ENCODE measurements at regions not wholly inside any gene's neighbourhood (a gene's known extent, or its start where the extent isn't known, plus 50 kb on each side); places are given as distances from the start of the nearest gene placed in this dataset.

DNA sequence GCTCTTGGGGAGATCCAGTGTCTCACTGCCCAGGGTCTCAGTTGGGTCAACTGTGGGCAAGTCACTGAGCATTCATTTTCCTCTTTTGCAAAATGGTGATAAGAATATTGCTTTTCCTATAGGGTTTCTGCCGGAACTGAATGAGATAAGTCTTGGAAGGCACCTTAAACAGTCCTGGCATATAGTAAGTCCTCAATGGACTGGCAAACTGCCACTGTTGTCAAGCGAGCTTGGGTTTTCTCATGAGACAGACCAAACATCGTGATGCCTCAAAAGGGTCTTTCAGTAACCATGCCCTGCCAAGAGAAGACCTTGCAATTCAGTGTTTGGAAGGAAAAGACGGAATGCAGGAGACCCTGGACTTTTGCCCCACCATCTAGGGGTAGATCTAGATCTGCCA lies 251.5 kb downstream of the WDR11 start:
- H3K9me3 ChIP-seq: no peaks in the 10 kb centered on the region
- no peak for DNase-seq
- 73 to 76% methylated on average over 4 of the region's 4 CpGs for WGBS, 2 donors
- TF ChIP-seq, protein P1, sequence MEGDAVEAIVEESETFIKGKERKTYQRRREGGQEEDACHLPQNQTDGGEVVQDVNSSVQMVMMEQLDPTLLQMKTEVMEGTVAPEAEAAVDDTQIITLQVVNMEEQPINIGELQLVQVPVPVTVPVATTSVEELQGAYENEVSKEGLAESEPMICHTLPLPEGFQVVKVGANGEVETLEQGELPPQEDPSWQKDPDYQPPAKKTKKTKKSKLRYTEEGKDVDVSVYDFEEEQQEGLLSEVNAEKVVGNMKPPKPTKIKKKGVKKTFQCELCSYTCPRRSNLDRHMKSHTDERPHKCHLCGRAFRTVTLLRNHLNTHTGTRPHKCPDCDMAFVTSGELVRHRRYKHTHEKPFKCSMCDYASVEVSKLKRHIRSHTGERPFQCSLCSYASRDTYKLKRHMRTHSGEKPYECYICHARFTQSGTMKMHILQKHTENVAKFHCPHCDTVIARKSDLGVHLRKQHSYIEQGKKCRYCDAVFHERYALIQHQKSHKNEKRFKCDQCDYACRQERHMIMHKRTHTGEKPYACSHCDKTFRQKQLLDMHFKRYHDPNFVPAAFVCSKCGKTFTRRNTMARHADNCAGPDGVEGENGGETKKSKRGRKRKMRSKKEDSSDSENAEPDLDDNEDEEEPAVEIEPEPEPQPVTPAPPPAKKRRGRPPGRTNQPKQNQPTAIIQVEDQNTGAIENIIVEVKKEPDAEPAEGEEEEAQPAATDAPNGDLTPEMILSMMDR (IDR thresholded peaks at IDR 0.05): no peak
- no peak for TF ChIP-seq POLR2A (IDR thresholded peaks at IDR 0.05)
- intact Hi-C loops (cut with DNase I): no loop called here
- no peaks in the 10 kb centered on the region for H3K4me1 ChIP-seq
- H3K27ac ChIP-seq: no peak overlapping the region
- H3K4me3 ChIP-seq: no peak overlapping the region
- ATAC-seq: no peak
- no peaks in the 10 kb centered on the region for H3K27me3 ChIP-seq
- no peaks in the 10 kb centered on the region for H3K36me3 ChIP-seq (replicated peaks in 1 of 2; ENCODE audit: insufficient read depth in 1 of 2, low read depth in 2 of 2)

DNA sequence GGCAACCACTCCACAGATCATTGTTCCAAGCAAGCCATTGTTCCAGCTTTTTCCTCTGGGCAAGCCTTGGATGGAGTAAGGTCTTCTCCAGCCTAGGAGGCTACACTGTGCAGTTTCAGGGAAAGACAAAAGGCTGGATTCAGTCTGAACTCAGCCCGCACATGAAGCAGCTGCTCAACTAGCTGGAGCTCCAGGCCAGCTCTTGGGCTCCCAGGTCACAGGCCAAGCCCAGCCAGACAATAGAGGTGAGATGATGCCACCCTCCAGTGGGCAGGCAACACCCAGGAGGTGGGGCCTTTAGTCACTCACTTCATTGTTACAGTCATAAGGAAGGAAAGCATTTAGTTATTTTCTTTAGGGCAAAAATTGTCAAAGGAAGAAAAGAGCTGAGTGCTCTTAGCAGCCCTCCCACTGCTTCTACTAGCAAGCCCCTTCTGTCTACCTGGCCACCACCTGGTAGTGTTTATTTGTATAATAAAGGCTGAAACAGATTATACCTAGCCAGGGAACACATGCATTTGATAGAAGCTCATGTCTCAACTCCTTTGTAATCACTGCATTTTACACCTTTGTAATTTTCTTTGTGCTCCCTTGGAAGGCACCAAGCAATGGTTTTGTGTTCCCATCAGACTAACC lies 253.4 kb downstream of the WDR11 start:
- no peak for ATAC-seq
- no peaks in the 10 kb centered on the region for H3K9me3 ChIP-seq
- H3K27me3 ChIP-seq: no peaks in the 10 kb centered on the region
- no peaks in the 10 kb centered on the region for H3K4me1 ChIP-seq
- no peak overlapping the region for H3K4me3 ChIP-seq
- 95 to 100% methylated on average over 1 of the region's 1 CpG for WGBS, 2 donors
- no peak overlapping the region for H3K27ac ChIP-seq
- intact Hi-C loops (cut with DNase I): no loop called here
- DNase-seq: no peak
- TF ChIP-seq, protein P1 (IDR thresholded peaks at IDR 0.05): no peak
- no peak for TF ChIP-seq POLR2A (IDR thresholded peaks at IDR 0.05)
- no peaks in the 10 kb centered on the region for H3K36me3 ChIP-seq (replicated peaks in 1 of 2; ENCODE audit: insufficient read depth in 1 of 2, low read depth in 2 of 2)

DNA sequence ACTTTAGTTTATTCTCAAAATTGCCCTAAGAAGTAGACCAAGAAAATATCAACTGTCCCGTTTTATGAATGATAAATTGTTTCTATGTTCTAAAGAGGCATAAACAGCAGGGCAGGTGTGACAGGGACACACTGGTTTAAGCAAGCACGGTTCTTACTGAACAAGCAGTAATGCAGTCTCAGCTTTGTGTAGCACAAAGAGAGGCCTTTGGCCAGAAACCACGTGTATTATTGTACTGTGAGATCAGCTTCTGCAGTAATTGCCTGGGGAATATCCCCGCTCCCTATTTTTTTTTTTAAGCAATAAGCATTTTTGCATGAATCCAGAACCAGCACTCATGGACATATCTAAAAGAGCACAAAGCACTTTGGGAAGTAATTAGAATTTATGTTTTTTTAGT lies 255.4 kb downstream of the WDR11 start:
- ATAC-seq: no peak
- 61 to 63% methylated on average over 4 of the region's 4 CpGs for WGBS, 2 donors

DNA sequence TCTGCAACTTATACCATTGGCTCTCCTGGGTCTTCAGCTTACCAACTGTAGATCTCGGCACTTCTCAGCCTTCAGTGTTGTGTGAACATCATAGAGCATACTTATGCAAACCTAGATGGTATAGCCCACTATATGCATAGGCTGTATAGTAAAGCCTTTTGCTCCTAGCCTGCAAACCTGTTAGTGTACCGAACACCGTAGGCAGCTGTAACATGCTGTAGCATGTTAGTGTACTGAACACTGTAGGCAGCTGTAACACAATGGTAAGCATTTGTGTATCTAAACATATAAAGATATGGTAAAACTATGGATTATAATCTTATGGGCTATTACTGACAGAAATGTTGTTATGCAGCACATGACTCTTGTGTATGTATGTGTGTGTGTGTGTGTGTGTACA lies 256.9 kb downstream of the WDR11 start:
- intact Hi-C loops (cut with DNase I): no loop called here
- ATAC-seq: no peak
- Histone ChIP-seq H3K4me1 (no peaks in the 10 kb centered on the region), H3K36me3 (replicated peaks in 1 of 2; ENCODE audit: insufficient read depth in 1 of 2, low read depth in 2 of 2) (no peaks in the 10 kb centered on the region), H3K27me3 (no peaks in the 10 kb centered on the region), H3K4me3 (no peak overlapping the region), H3K9me3 (no peaks in the 10 kb centered on the region), H3K27ac (no peak overlapping the region)
- TF ChIP-seq, protein P1 (IDR thresholded peaks at IDR 0.05): no peak
- TF ChIP-seq POLR2A (IDR thresholded peaks at IDR 0.05): no peak
- WGBS, 2 donors: 74 to 81% methylated on average over 3 of the region's 3 CpGs
- DNase-seq: no peak

More for the DNA sequence above, 255.4 kb downstream of the WDR11 start:
- no peak for TF ChIP-seq POLR2A (IDR thresholded peaks at IDR 0.05)
- TF ChIP-seq, protein P1 (IDR thresholded peaks at IDR 0.05): no peak
- Histone ChIP-seq H3K9me3 (no peaks in the 10 kb centered on the region), H3K27me3 (no peaks in the 10 kb centered on the region), H3K4me3 (no peak overlapping the region), H3K36me3 (replicated peaks in 1 of 2; ENCODE audit: insufficient read depth in 1 of 2, low read depth in 2 of 2) (no peaks in the 10 kb centered on the region), H3K27ac (no peak overlapping the region), H3K4me1 (no peaks in the 10 kb centered on the region)
- intact Hi-C loops (cut with DNase I): no loop called here
- DNase-seq: no peak

DNA sequence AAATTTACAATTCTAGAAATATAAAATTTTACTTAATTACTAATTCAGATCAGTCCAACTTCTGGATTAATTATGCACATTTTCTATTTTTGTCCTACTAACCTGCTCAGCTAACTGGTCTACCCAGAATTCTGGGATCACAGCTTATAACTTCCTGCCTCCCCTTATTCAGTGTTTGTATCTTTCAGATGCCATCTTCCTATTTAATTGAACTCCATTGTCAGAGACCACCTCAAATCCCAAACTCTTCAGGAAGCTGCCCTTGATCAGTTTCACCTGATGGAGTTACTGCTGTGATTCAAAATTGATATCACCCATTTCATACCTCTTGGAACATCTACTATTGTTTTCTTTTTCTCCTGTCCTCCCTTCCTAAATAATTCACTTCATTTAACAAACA lies 259.2 kb downstream of the WDR11 start:
- no peak for DNase-seq
- no peak overlapping the region for H3K4me3 ChIP-seq
- no peaks in the 10 kb centered on the region for H3K9me3 ChIP-seq
- H3K4me1 ChIP-seq: no peaks in the 10 kb centered on the region
- ATAC-seq: no peak
- no peak overlapping the region for H3K27ac ChIP-seq
- intact Hi-C loops (cut with DNase I): no loop called here
- no peaks in the 10 kb centered on the region for H3K27me3 ChIP-seq
- no peaks in the 10 kb centered on the region for H3K36me3 ChIP-seq (replicated peaks in 1 of 2; ENCODE audit: insufficient read depth in 1 of 2, low read depth in 2 of 2)
- TF ChIP-seq POLR2A (IDR thresholded peaks at IDR 0.05): no peak
- TF ChIP-seq, protein P1 (IDR thresholded peaks at IDR 0.05): no peak
